Hepatic stellate cell (primary cell): ENCODE measurements at regions not wholly inside any gene's neighbourhood (a gene's known extent, or its start where the extent isn't known, plus 50 kb on each side); places are given as distances from the start of the nearest gene placed in this dataset.
"Not testable (repeated sequence)": the region's sequence is repeated elsewhere in the genome, so short reads cannot be mapped to it uniquely, and the experiment has no call there.

Experiments used
- DNase-seq: peaks from one replicate; pipeline ENCODE4 v3.0.0; 2011; ENCODE audit warnings: low spot score

- DNase-seq, result no peak
Observed at GRCh38 chr13:90882551-90882950, 464.9 kb upstream of the MIR17HG start.

- DNase-seq, result no peak
Observed at GRCh38 chr13:90883592-90883991, 463.9 kb upstream of the MIR17HG start.

GRCh38 chr13:90884066-90884465 lies 463.4 kb upstream of the MIR17HG start:
- DNase-seq, result no peak

- DNase-seq, result no peak
Observed at GRCh38 chr13:90889906-90890834, 457.3 kb upstream of the MIR17HG start.

GRCh38 chr13:90891329-90891728 lies 456.2 kb upstream of the MIR17HG start:
- DNase-seq, result no peak

GRCh38 chr13:90893199-90893598 lies 454.3 kb upstream of the MIR17HG start:
- not testable (repeated sequence) for DNase-seq

GRCh38 chr13:90896002-90896401 lies 451.5 kb upstream of the MIR17HG start:
- no peak for DNase-seq

GRCh38 chr13:90898811-90899210 lies 448.7 kb upstream of the MIR17HG start:
- DNase-seq, result no peak

- no peak for DNase-seq
Observed at GRCh38 chr13:90899416-90899815, 448.1 kb upstream of the MIR17HG start.

- no peak for DNase-seq
Observed at GRCh38 chr13:90902255-90902654, 445.2 kb upstream of the MIR17HG start.

- DNase-seq, result no peak
Observed at GRCh38 chr13:90906554-90906953, 440.9 kb upstream of the MIR17HG start.

- DNase-seq, result no peak
Observed at GRCh38 chr13:90908792-90909191, 438.7 kb upstream of the MIR17HG start.

- no peak for DNase-seq
Observed at GRCh38 chr13:90910018-90910639, 437.4 kb upstream of the MIR17HG start.

GRCh38 chr13:90912247-90912646 lies 435.2 kb upstream of the MIR17HG start:
- DNase-seq, result no peak

- DNase-seq, result no peak
Observed at GRCh38 chr13:90918536-90918935, 429.0 kb upstream of the MIR17HG start.

GRCh38 chr13:90919153-90919552 lies 428.3 kb upstream of the MIR17HG start:
- no peak for DNase-seq

GRCh38 chr13:90926459-90926858 lies 421.0 kb upstream of the MIR17HG start:
- DNase-seq, result no peak

GRCh38 chr13:90928109-90928508 lies 419.4 kb upstream of the MIR17HG start:
- DNase-seq, result no peak

- DNase-seq, result no peak
Observed at GRCh38 chr13:90933097-90933826, 414.2 kb upstream of the MIR17HG start.

- no peak for DNase-seq
Observed at GRCh38 chr13:90934741-90935140, 412.7 kb upstream of the MIR17HG start.

- DNase-seq, result no peak
Observed at GRCh38 chr13:90938848-90939247, 408.6 kb upstream of the MIR17HG start.

- no peak for DNase-seq
Observed at GRCh38 chr13:90943946-90944345, 403.5 kb upstream of the MIR17HG start.

- DNase-seq, result not testable (repeated sequence)
Observed at GRCh38 chr13:90945146-90945545, 402.3 kb upstream of the MIR17HG start.
